H1 (cell line): ENCODE measurements at regions not wholly inside any gene's neighbourhood (a gene's known extent, or its start where the extent isn't known, plus 50 kb on each side); places are given as distances from the start of the nearest gene placed in this dataset.

Source experiments
- CTCF ChIA-PET: fragments of 300-600 bp; sonication (Branson Sonifier 250); formaldehyde crosslinking; loops from one replicate; lab custom pipeline; 2021; ENCODE audit not compliant: partially characterized antibody; lab: Charles Lee
- POLR2A ChIA-PET: fragments of 300-600 bp; sonication (Branson Sonifier 250); formaldehyde crosslinking; loops from one replicate; lab custom pipeline; 2021; ENCODE audit warnings: inconsistent platforms; ENCODE audit not compliant: partially characterized antibody; lab: Charles Lee
- DNase-seq, 2 experiments: peaks; one replicate each; pipeline versions ENCODE4 v3.0.0 to v3.0.0-alpha.2; 2010 to 2022; ENCODE audit warnings: low spot score in 2 of 2, low read depth in 1 of 2, mixed read lengths in 1 of 2
- FAIRE-seq: peaks from 2 replicates; lab custom pipeline; 2011; peaks lifted over from hg19 to GRCh38; lab: Jason Lieb, UNC
- H2AFZ ChIP-seq: 2 replicates; pipeline ENCODE4 v1.8.1; 2012; ENCODE audit warnings: low read length, inconsistent platforms
- H2AK5ac ChIP-seq: 2 replicates; pipeline ENCODE4 v1.6.1; 2013; ENCODE audit warnings: low read depth, low read length
- H2BK120ac ChIP-seq: replicated peaks from 2 replicates; pipeline ENCODE3; 2013; ENCODE audit warnings: low read depth, low read length, inconsistent platforms
- H2BK12ac ChIP-seq: 2 replicates; pipeline ENCODE4 v1.6.1; 2013; ENCODE audit warnings: low read depth, low read length
- H2BK15ac ChIP-seq: 2 replicates; pipeline ENCODE4 v1.6.1; 2013; ENCODE audit warnings: low read length
- H2BK20ac ChIP-seq: 2 replicates; pipeline ENCODE4 v1.6.1; 2013; ENCODE audit warnings: low read length
- H2BK5ac ChIP-seq: 2 replicates; pipeline ENCODE4 v1.6.1; 2013; ENCODE audit warnings: low read depth, low read length
- H3K14ac ChIP-seq: 2 replicates; pipeline ENCODE4 v1.6.1; 2013; ENCODE audit warnings: inconsistent platforms; ENCODE audit not compliant: insufficient read length
- H3K18ac ChIP-seq: 2 replicates; pipeline ENCODE4 v1.6.1; 2013; ENCODE audit warnings: low read length; ENCODE audit errors: extremely low read depth
- H3K23ac ChIP-seq: 2 replicates; pipeline ENCODE4 v1.6.1; 2013; ENCODE audit warnings: inconsistent platforms; ENCODE audit not compliant: insufficient read length
- H3K23me2 ChIP-seq: 2 replicates; pipeline ENCODE4 v1.6.1; 2013; ENCODE audit warnings: low read depth, low read length
- H3K27ac ChIP-seq: 2 replicates; pipeline ENCODE4 v1.6.1; 2011; ENCODE audit warnings: low read depth, low read length, inconsistent platforms
- H3K27me3 ChIP-seq, 4 experiments: replicated peaks in 1 of 4; 1 replicate in 1 of 4; 2 replicates in 3 of 4; pipeline versions ENCODE4 v1.6.1 to v1.8.1; 2011 to 2013; ENCODE audit warnings: low read length in 3 of 4, mild to moderate bottlenecking in 3 of 4, inconsistent platforms in 2 of 4, mixed read lengths in 2 of 4, moderate library complexity in 1 of 4; ENCODE audit not compliant: control insufficient read depth in 3 of 4, insufficient read depth in 3 of 4; ENCODE audit errors: extremely low read depth in 1 of 4
- H3K36me3 ChIP-seq, 4 experiments: 2 replicates each; pipeline versions ENCODE4 v1.6.1 to v1.8.1; 2011 to 2013; ENCODE audit warnings: mild to moderate bottlenecking in 4 of 4, low read length in 3 of 4, moderate library complexity in 2 of 4, control low read depth in 1 of 4, inconsistent platforms in 1 of 4; ENCODE audit not compliant: insufficient read depth in 4 of 4, control insufficient read depth in 2 of 4
- H3K4ac ChIP-seq: replicated peaks from 2 replicates; pipeline ENCODE3; 2013; ENCODE audit warnings: low read length, low read depth, mixed read lengths, inconsistent platforms; ENCODE audit not compliant: insufficient read length
- H3K4me1 ChIP-seq, 4 experiments: replicated peaks in 1 of 4; 1 replicate in 1 of 4; 2 replicates in 3 of 4; pipeline versions ENCODE4 v1.6.1 to v1.8.1; 2011 to 2013; ENCODE audit warnings: low read length in 3 of 4, inconsistent platforms in 2 of 4, mixed read lengths in 1 of 4; ENCODE audit not compliant: insufficient read depth in 4 of 4, control insufficient read depth in 3 of 4
- H3K4me2 ChIP-seq, 2 experiments: 2 replicates each; pipeline versions ENCODE4 v1.6.1 to v1.8.1; 2011 to 2013; ENCODE audit warnings: low read depth in 2 of 2, low read length in 2 of 2, control low read depth in 1 of 2, inconsistent platforms in 1 of 2, mild to moderate bottlenecking in 1 of 2; ENCODE audit not compliant: insufficient read depth in 1 of 2
- H3K4me3 ChIP-seq, 4 experiments: fragments of 200-600, 300-600 bp in 1 of 4; sonication (generic), shearing (Covaris generic), sonication (Bioruptor Twin) in 1 of 4; 2 replicates each; pipeline versions ENCODE4 v1.5.1 to v1.8.1; 2011 to 2016; ENCODE audit warnings: low read length in 4 of 4, low read depth in 3 of 4, control low read depth in 2 of 4, inconsistent platforms in 2 of 4, mild to moderate bottlenecking in 2 of 4, mixed read lengths in 1 of 4, moderate library complexity in 1 of 4; ENCODE audit not compliant: insufficient read depth in 2 of 4; ENCODE audit errors: extremely low read depth in 1 of 4
- H3K56ac ChIP-seq: replicated peaks from 2 replicates; pipeline ENCODE3; 2013; ENCODE audit warnings: low read depth, mild to moderate bottlenecking, mixed read lengths, low read length, inconsistent platforms; ENCODE audit not compliant: insufficient read length
- H3K79me1 ChIP-seq: 2 replicates; pipeline ENCODE4 v1.6.1; 2013; ENCODE audit warnings: low read depth, low read length, control low read depth
- H3K79me2 ChIP-seq, 2 experiments: 2 replicates each; pipeline versions ENCODE4 v1.6.1 to v1.8.1; 2012 to 2013; ENCODE audit warnings: low read length in 2 of 2, mild to moderate bottlenecking in 2 of 2, inconsistent platforms in 1 of 2; ENCODE audit not compliant: insufficient read depth in 2 of 2, control insufficient read depth in 1 of 2
- H3K9ac ChIP-seq, 4 experiments: replicated peaks in 1 of 4; 1 replicate in 1 of 4; 2 replicates in 3 of 4; pipeline versions ENCODE4 v1.6.1 to v1.8.1; 2011 to 2013; ENCODE audit warnings: low read depth in 3 of 4, low read length in 3 of 4, control low read depth in 2 of 4, mild to moderate bottlenecking in 2 of 4, moderate library complexity in 2 of 4, inconsistent platforms in 1 of 4; ENCODE audit errors: extremely low read depth in 1 of 4
- H3K9me3 ChIP-seq, 2 experiments: 2 replicates each; pipeline versions ENCODE4 v1.6.1 to v1.8.1; 2012 to 2013; ENCODE audit warnings: mild to moderate bottlenecking in 2 of 2, moderate library complexity in 2 of 2, control low read depth in 1 of 2, inconsistent platforms in 1 of 2, low read depth in 1 of 2, low read length in 1 of 2, mixed read lengths in 1 of 2; ENCODE audit not compliant: insufficient read depth in 2 of 2
- H4K20me1 ChIP-seq, 2 experiments: replicated peaks in 1 of 2; 2 replicates each; pipeline versions ENCODE3 to v1.8.1; 2011 to 2013; ENCODE audit warnings: inconsistent platforms in 2 of 2, low read length in 2 of 2, mild to moderate bottlenecking in 1 of 2; ENCODE audit not compliant: insufficient read depth in 2 of 2, control insufficient read depth in 1 of 2
- H4K5ac ChIP-seq: 2 replicates; pipeline ENCODE4 v1.6.1; 2013; ENCODE audit warnings: low read length, low read depth, mixed read lengths, inconsistent platforms; ENCODE audit not compliant: insufficient read length
- H4K8ac ChIP-seq: 2 replicates; pipeline ENCODE4 v1.8.0; 2013; ENCODE audit warnings: mild to moderate bottlenecking, moderate library complexity, low read length, inconsistent platforms; ENCODE audit not compliant: insufficient read depth; ENCODE audit errors: extremely low read depth
- H4K91ac ChIP-seq: replicated peaks from 2 replicates; pipeline ENCODE3; 2013; ENCODE audit warnings: low read length, mixed read lengths, inconsistent platforms; ENCODE audit not compliant: insufficient read length
- EZH2 ChIP-seq: fragments of 200-600 bp; sonication (generic); IDR thresholded peaks from 2 replicates; pipeline ENCODE4 v1.7.1; 2012; ENCODE audit warnings: low read depth, mild to moderate bottlenecking, moderate library complexity, low read length, inconsistent platforms; ENCODE audit not compliant: severe bottlenecking
- RAD21 ChIP-seq, 2 experiments: IDR thresholded peaks in 1 of 2; conservative IDR thresholded peaks in 1 of 2; 2 replicates each; pipeline ENCODE4 v1.6.1; 2011; ENCODE audit warnings: low read depth in 2 of 2, low read length in 2 of 2, improper control_type of control experiment in 1 of 2, inconsistent platforms in 1 of 2, mild to moderate bottlenecking in 1 of 2, moderate library complexity in 1 of 2
- RNF2 ChIP-seq: fragments of 200-900, 300-1000 bp; sonication (generic); IDR thresholded peaks from 2 replicates; pipeline ENCODE4 v1.7.1; 2016; ENCODE audit warnings: borderline replicate concordance, low read depth, mild to moderate bottlenecking, antibody characterized with exemption, low read length; ENCODE audit not compliant: poor library complexity, severe bottlenecking; ENCODE audit errors: missing control alignments
- TCF12 ChIP-seq: IDR thresholded peaks from 2 replicates; pipeline ENCODE4 v1.6.1; 2011; ENCODE audit warnings: low read depth, mild to moderate bottlenecking, low read length
- WGBS, 2 experiments: shearing (Covaris generic) in 1 of 2; methylation state at CpG; one replicate each; pipeline versions ENCODE4 v1.1.6 to v1.1.7; 2013 to 2015; ENCODE audit warnings: low lambda C conversion rate in 2 of 2, mixed read lengths in 2 of 2, inconsistent platforms in 1 of 2, low coverage in 1 of 2, missing lambda C conversion rate in 1 of 2; ENCODE audit not compliant: insufficient replicate concordance in 2 of 2, insufficient coverage in 1 of 2, insufficient read length in 1 of 2; ENCODE audit errors: extremely low coverage in 1 of 2, missing lambda C conversion rate in 1 of 2; 5-methylcytosine and 5-hydroxymethylcytosine counted together
- TF ChIP-seq, protein P1 (sequence below), 3 experiments: IDR thresholded peaks; 1 replicate in 2 of 3; 2 replicates in 1 of 3; pipeline versions ENCODE4 v1.5.1 to v1.6.1; 2011; ENCODE audit warnings: low read length in 3 of 3, mild to moderate bottlenecking in 3 of 3, inconsistent platforms in 2 of 3, low read depth in 1 of 3, moderate library complexity in 1 of 3; ENCODE audit not compliant: insufficient read depth in 1 of 3; ENCODE audit errors: control extremely low read depth in 1 of 3

DNA sequence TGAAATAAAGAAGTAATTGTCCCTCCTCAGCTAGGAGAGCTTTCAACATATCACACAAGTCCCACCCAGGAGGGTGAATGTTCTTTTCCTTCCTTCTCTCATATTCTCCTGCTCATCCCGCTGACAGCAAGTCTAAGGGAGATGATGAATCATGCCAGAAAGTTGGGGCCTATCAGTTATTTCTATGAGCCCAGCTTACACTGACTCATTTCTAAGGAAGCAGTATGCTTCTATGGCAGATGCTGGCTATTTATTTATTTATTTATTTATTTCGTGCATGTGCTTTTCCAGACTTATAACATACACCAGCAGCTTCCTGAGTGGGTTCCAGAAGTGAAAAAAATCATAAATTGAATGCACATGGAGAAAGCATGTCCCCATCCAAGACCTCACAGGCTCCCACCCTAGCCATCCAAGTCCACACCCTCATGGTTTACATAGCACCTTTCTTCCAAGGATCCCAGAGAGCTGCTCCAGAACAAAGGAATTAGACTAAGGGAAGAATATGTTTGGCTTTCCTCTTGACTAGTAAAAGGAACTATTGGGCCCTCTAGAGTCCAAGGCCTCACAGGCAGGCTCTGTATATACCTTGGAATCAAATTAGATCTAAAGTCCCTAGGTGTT is 1074.2 kb upstream of the ZEB2 start:
- Histone ChIP-seq H4K8ac (no peak overlapping the region), H3K4ac (no peak overlapping the region), H3K36me3 (no peaks in the 10 kb centered on the region), H3K79me2 (no peaks in the 10 kb centered on the region), H2BK20ac (no peak overlapping the region), H4K20me1 (no peaks in the 10 kb centered on the region), H2AFZ (no peak overlapping the region), H2AK5ac (no peak overlapping the region), H3K9ac (no peak overlapping the region), H3K27me3 (no peaks in the 10 kb centered on the region), H3K9me3 (no peaks in the 10 kb centered on the region), H3K27ac (no peak overlapping the region), H3K4me1 (peaks cover 0 to 6% (median 2%) of the 10 kb centered on the region in 4 experiments; a peak in 5 of 7 replicates), H4K91ac (no peak overlapping the region), H3K14ac (no peak overlapping the region), H2BK15ac (no peak overlapping the region), H2BK120ac (no peak overlapping the region), H3K18ac (0 out of 2 replicates have a peak overlapping the region, but pooled peaks have one; percentile 9), H3K56ac (no peak overlapping the region), H3K4me3 (no peak overlapping the region), H2BK5ac (no peak overlapping the region), H3K4me2 (no peak overlapping the region), H3K79me1 (no peaks in the 10 kb centered on the region), H2BK12ac (no peak overlapping the region), H3K23me2 (no peaks in the 10 kb centered on the region), H3K23ac (no peak overlapping the region), H4K5ac (no peak overlapping the region)
- POLR2A ChIA-PET = no interaction called here
- WGBS, 2 experiments = 95% methylated on average over 2 of the region's 2 CpGs; no CpG with 5 or more reads in 1 of the 2 experiments
- CTCF ChIA-PET = no interaction called here
- TF ChIP-seq RAD21 (IDR thresholded peaks at IDR 0.05 in 1 of 2, conservative IDR thresholded peaks at IDR 0.05 in 1 of 2; ENCODE audit: low read depth in 2 of 2, low read length in 2 of 2) (peak; percentile 45 to 59), TCF12 (no peak), EZH2 (no peak), RNF2 (no peak)
- TF ChIP-seq, protein P1, sequence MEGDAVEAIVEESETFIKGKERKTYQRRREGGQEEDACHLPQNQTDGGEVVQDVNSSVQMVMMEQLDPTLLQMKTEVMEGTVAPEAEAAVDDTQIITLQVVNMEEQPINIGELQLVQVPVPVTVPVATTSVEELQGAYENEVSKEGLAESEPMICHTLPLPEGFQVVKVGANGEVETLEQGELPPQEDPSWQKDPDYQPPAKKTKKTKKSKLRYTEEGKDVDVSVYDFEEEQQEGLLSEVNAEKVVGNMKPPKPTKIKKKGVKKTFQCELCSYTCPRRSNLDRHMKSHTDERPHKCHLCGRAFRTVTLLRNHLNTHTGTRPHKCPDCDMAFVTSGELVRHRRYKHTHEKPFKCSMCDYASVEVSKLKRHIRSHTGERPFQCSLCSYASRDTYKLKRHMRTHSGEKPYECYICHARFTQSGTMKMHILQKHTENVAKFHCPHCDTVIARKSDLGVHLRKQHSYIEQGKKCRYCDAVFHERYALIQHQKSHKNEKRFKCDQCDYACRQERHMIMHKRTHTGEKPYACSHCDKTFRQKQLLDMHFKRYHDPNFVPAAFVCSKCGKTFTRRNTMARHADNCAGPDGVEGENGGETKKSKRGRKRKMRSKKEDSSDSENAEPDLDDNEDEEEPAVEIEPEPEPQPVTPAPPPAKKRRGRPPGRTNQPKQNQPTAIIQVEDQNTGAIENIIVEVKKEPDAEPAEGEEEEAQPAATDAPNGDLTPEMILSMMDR (IDR thresholded peaks at IDR 0.05; ENCODE audit: control extremely low read depth in 1 of 3, insufficient read depth in 1 of 3, low read depth in 1 of 3, low read length in 3 of 3) = peak in 1 of 3 experiments; percentile 36; a peak in 2 of 4 replicates
- FAIRE-seq = no peak
- DNase-seq = no peak
